GM21360 (cell line): ENCODE measurements at regions not wholly inside any gene's neighbourhood (a gene's known extent, or its start where the extent isn't known, plus 50 kb on each side); places are given as distances from the start of the nearest gene placed in this dataset.

Experiments
- ATAC-seq: cut with Tn5 transposase; IDR thresholded peaks from one replicate; pipeline ENCODE4 v1.9.1; 2021; ENCODE audit warnings: mild to moderate bottlenecking, moderate library complexity; ENCODE audit not compliant: unreplicated experiment

GRCh38 chr2:125837128-125837527, 818.8 kb upstream of the GYPC start:
- no peak for ATAC-seq

- ATAC-seq, result no peak
These were observed 818.3 kb upstream of the GYPC start for GRCh38 chr2:125837611-125838010.

GRCh38 chr2:125839945-125840344, 816.0 kb upstream of the GYPC start:
- ATAC-seq, result no peak

GRCh38 chr2:125842041-125842440, 813.9 kb upstream of the GYPC start:
- no peak for ATAC-seq

- no peak for ATAC-seq
These were observed 805.4 kb upstream of the GYPC start for GRCh38 chr2:125850541-125850940.

GRCh38 chr2:125852364-125852763, 803.6 kb upstream of the GYPC start:
- ATAC-seq, result no peak

GRCh38 chr2:125853626-125854025, 802.3 kb upstream of the GYPC start:
- no peak for ATAC-seq

- ATAC-seq, result no peak
These were observed 800.8 kb upstream of the GYPC start for GRCh38 chr2:125855204-125855603.

GRCh38 chr2:125857971-125858794, 797.8 kb upstream of the GYPC start:
- no peak for ATAC-seq

GRCh38 chr2:125861461-125861860, 794.5 kb upstream of the GYPC start:
- ATAC-seq, result no peak

- no peak for ATAC-seq
These were observed 788.0 kb upstream of the GYPC start for GRCh38 chr2:125867908-125868307.

- ATAC-seq, result no peak
These were observed 785.7 kb upstream of the GYPC start for GRCh38 chr2:125870264-125870663.

- ATAC-seq, result no peak
These were observed 785.2 kb upstream of the GYPC start for GRCh38 chr2:125870746-125871145.

- ATAC-seq, result no peak
These were observed 781.4 kb upstream of the GYPC start for GRCh38 chr2:125874564-125874963.

GRCh38 chr2:125885340-125885739, 770.6 kb upstream of the GYPC start:
- ATAC-seq, result no peak

- ATAC-seq, result no peak
These were observed 769.8 kb upstream of the GYPC start for GRCh38 chr2:125886153-125886552.

- ATAC-seq, result no peak
These were observed 754.7 kb upstream of the GYPC start for GRCh38 chr2:125901278-125901677.

GRCh38 chr2:125925891-125926546, 729.9 kb upstream of the GYPC start:
- ATAC-seq, result no peak

- ATAC-seq, result no peak
These were observed 720.4 kb upstream of the GYPC start for GRCh38 chr2:125935559-125935958.

GRCh38 chr2:125942585-125943424, 713.2 kb upstream of the GYPC start:
- ATAC-seq, result no peak

- ATAC-seq, result no peak
These were observed 696.9 kb upstream of the GYPC start for GRCh38 chr2:125959047-125959446.

- ATAC-seq, result no peak
These were observed 694.2 kb upstream of the GYPC start for GRCh38 chr2:125961739-125962138.
